ENCODE measurements at regions not wholly inside any gene's neighbourhood (a gene's known extent, or its start where the extent isn't known, plus 50 kb on each side); places are given as distances from the start of the nearest gene placed in this dataset.

DNA sequence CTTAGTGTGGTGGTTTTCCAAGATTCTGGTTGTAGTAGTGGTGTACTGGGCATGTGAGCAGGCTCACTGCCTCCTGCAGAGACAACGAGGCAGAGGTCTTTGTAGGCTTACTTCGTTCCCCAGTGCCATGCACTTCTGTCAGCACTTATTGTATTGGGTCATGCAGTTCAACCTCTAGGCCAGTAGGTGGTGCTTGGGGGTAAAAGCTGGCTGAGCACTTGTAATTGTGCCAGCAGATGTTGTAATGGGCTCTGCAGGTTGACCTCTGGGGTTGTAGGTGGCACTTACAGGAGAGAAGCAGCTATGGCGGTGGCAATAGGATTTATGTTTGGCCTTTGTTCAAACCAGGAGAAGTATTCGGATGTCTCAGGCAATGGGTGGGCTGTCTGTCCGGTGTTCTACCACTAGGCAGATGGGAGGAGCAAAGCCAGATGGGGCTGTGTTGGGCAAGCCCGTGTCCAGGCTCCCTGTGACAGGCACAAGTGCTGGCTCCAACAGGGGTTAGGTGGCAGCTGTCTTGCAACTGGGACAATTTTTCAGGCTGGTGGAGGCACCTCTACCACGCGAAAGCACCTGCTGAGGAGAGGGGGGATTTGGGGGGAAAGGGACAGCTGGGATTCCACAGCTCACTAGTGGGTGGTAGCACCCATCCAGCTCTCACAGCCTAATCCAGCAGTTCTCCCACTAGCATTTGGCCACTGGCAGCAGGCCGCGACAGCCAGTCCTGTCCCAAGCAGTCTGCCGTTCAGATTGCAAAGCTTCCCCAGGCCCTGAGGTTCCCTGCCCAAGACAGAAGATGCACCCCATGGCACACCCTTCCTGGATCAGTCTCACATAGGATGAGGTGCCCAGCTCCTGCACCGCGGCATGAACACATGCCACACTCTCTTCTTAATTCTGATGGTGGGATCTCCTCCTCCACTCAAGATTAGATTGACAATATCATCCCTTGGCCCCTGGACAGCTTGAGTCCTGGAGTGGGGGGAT lies 274.5 kb downstream of the CTH start:
- TF ChIP-seq, protein P1, sequence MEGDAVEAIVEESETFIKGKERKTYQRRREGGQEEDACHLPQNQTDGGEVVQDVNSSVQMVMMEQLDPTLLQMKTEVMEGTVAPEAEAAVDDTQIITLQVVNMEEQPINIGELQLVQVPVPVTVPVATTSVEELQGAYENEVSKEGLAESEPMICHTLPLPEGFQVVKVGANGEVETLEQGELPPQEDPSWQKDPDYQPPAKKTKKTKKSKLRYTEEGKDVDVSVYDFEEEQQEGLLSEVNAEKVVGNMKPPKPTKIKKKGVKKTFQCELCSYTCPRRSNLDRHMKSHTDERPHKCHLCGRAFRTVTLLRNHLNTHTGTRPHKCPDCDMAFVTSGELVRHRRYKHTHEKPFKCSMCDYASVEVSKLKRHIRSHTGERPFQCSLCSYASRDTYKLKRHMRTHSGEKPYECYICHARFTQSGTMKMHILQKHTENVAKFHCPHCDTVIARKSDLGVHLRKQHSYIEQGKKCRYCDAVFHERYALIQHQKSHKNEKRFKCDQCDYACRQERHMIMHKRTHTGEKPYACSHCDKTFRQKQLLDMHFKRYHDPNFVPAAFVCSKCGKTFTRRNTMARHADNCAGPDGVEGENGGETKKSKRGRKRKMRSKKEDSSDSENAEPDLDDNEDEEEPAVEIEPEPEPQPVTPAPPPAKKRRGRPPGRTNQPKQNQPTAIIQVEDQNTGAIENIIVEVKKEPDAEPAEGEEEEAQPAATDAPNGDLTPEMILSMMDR (IDR thresholded peaks at IDR 0.05) = peak; percentile 78 to 93 (median 84)
- peak; percentile 34 to 84 (median 59) for TF ChIP-seq POLR2AphosphoS5 (IDR thresholded peaks at IDR 0.05)
- no peak for TF ChIP-seq POLR2A (IDR thresholded peaks at IDR 0.05)
